Kidney epithelial cell (primary cell): ENCODE measurements at regions not wholly inside any gene's neighbourhood (a gene's known extent, or its start where the extent isn't known, plus 50 kb on each side); places are given as distances from the start of the nearest gene placed in this dataset.
"Not testable (repeated sequence)": the region's sequence is repeated elsewhere in the genome, so short reads cannot be mapped to it uniquely, and the experiment has no call there.

Experiments
- DNase-seq: peaks from one replicate; pipeline ENCODE4 v3.0.0-alpha.2; 2010; ENCODE audit warnings: low read depth
- H3K27me3 ChIP-seq: 2 replicates; pipeline ENCODE4 v1.6.0; 2011; ENCODE audit warnings: low read length; ENCODE audit not compliant: control insufficient read depth, insufficient read depth
- H3K36me3 ChIP-seq: 2 replicates; pipeline ENCODE4 v1.5.1; 2011; ENCODE audit warnings: low read length; ENCODE audit not compliant: control insufficient read depth, insufficient read depth
- H3K4me3 ChIP-seq: 2 replicates; pipeline ENCODE4 v1.5.1; 2011; ENCODE audit warnings: low read depth, mild to moderate bottlenecking, control low read depth, low read length
- TF ChIP-seq, protein P1 (sequence below): IDR thresholded peaks from 2 replicates; pipeline ENCODE4 v1.5.1; 2011; ENCODE audit warnings: mild to moderate bottlenecking, moderate library complexity, low read length, control low read depth, inconsistent platforms; ENCODE audit not compliant: insufficient read depth, poor library complexity, severe bottlenecking

DNA sequence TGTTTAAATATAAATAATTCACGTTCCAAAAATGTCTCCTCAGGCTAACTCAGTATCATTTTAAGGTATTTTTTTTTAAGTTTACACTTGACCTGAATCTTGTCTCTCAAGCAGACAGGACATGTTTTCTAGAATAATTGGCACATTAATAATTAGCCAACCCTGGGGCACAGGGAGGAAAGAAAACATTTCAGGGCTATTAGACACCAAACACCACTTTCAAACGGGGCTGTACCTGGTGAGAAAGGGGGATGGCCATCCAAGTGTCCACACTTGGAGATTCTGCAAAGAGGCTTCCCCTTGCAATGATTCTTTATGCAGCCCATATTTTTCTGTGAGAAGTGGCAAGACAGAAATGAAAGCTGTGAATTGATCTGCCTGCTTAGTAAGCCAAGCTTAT, 560.8 kb downstream of the CD109 start:
- Histone ChIP-seq H3K4me3 (no peak overlapping the region), H3K36me3 (no peaks in the 10 kb centered on the region), H3K27me3 (no peaks in the 10 kb centered on the region)
- TF ChIP-seq, protein P1, sequence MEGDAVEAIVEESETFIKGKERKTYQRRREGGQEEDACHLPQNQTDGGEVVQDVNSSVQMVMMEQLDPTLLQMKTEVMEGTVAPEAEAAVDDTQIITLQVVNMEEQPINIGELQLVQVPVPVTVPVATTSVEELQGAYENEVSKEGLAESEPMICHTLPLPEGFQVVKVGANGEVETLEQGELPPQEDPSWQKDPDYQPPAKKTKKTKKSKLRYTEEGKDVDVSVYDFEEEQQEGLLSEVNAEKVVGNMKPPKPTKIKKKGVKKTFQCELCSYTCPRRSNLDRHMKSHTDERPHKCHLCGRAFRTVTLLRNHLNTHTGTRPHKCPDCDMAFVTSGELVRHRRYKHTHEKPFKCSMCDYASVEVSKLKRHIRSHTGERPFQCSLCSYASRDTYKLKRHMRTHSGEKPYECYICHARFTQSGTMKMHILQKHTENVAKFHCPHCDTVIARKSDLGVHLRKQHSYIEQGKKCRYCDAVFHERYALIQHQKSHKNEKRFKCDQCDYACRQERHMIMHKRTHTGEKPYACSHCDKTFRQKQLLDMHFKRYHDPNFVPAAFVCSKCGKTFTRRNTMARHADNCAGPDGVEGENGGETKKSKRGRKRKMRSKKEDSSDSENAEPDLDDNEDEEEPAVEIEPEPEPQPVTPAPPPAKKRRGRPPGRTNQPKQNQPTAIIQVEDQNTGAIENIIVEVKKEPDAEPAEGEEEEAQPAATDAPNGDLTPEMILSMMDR, result no peak
- peak; percentile 48 for DNase-seq

- no peak for DNase-seq
- TF ChIP-seq, protein P1, result no peak
- Histone ChIP-seq H3K36me3 (no peaks in the 10 kb centered on the region), H3K27me3 (no peaks in the 10 kb centered on the region), H3K4me3 (no peak overlapping the region)
Observed at GRCh38 chr6:74256381-74256780, 560.4 kb downstream of the CD109 start.

DNA sequence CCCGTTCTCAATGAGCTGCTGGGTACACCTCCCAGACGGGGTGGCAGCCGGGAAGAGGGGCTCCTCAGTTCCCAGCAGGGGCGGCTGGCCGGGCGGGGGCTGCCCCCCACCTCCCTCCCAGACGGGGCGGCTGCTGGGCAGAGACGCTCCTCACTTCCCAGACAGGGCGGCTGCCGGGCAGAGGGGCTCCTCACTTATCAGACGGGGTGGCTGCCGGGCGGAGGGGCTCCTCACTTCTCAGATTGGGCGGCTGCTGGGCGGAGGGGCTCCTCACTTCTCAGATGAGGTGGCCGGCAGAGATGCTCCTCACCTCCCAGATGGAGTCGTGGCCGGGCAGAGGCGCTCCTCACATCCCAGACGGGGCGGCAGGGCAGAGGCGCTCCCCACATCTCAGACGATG, 559.0 kb downstream of the CD109 start:
- not testable (repeated sequence) for H3K27me3 ChIP-seq, DNase-seq, H3K4me3 ChIP-seq, H3K36me3 ChIP-seq

- not testable (repeated sequence) for H3K36me3 ChIP-seq, H3K27me3 ChIP-seq, DNase-seq, H3K4me3 ChIP-seq
Observed at GRCh38 chr6:74254147-74254546, 558.1 kb downstream of the CD109 start.

DNA sequence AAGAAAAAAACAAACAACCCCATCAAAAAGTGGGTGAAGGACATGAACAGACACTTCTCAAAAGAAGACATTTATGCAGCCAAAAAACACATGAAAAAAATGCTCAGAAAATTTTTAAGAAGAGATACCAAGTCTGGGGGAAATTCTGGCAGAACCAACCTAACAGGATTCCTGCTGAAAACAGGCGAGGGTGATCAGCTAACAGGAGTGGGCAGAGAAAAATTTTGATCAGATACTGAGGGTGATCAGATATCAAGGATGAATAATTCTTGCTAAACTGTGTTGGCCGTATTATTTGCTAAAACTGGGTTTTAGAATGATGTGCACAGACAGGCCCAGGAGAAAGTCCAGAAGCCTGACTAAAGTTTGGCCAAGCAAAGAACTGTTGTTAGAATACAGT, 557.3 kb downstream of the CD109 start:
- Histone ChIP-seq H3K36me3 (no peaks in the 10 kb centered on the region), H3K27me3 (no peaks in the 10 kb centered on the region), H3K4me3 (no peak overlapping the region)
- DNase-seq, result no peak
- TF ChIP-seq, protein P1, result no peak

GRCh38 chr6:74250161-74250818, 554.3 kb downstream of the CD109 start:
- TF ChIP-seq, protein P1, result no peak
- DNase-seq, result no peak
- Histone ChIP-seq H3K36me3 (no peaks in the 10 kb centered on the region), H3K27me3 (no peaks in the 10 kb centered on the region), H3K4me3 (no peak overlapping the region)

DNA sequence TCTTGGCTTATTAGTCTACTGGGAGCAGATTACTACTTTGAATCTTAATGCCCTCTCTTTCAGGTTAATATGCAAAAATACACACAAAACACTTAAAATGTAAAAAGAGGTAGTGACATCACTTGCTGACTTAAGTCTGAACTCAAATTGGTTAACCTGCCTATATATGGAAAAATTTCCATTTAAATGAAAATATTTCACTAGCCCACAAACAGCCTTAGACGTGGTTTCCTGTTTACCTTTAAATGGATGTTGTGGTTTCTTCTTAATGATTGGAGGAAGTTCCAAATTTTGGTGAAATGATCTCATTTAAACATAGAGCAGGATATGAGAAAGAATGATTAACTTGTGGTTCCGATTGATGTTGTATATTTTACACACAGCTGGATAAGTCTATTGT, 553.7 kb downstream of the CD109 start:
- Histone ChIP-seq H3K36me3 (no peaks in the 10 kb centered on the region), H3K27me3 (no peaks in the 10 kb centered on the region), H3K4me3 (no peak overlapping the region)
- peak; percentile 37 for DNase-seq
- TF ChIP-seq, protein P1, result no peak
